DND-41 (cell line): ENCODE measurements at regions not wholly inside any gene's neighbourhood (a gene's known extent, or its start where the extent isn't known, plus 50 kb on each side); places are given as distances from the start of the nearest gene placed in this dataset.

Experiments used
- EZH2 ChIP-seq: IDR thresholded peaks from 3 replicates; pipeline ENCODE4 v1.6.1; 2012; ENCODE audit warnings: borderline replicate concordance, low read depth, mild to moderate bottlenecking, moderate library complexity, low read length, inconsistent platforms; ENCODE audit not compliant: severe bottlenecking
- TF ChIP-seq, protein P1 (sequence below): IDR thresholded peaks from 2 replicates; pipeline ENCODE4 v1.5.1; 2012; ENCODE audit warnings: borderline replicate concordance, low read length, moderate library complexity, mild to moderate bottlenecking; ENCODE audit not compliant: poor library complexity, severe bottlenecking; ENCODE audit errors: extremely low read depth

DNA sequence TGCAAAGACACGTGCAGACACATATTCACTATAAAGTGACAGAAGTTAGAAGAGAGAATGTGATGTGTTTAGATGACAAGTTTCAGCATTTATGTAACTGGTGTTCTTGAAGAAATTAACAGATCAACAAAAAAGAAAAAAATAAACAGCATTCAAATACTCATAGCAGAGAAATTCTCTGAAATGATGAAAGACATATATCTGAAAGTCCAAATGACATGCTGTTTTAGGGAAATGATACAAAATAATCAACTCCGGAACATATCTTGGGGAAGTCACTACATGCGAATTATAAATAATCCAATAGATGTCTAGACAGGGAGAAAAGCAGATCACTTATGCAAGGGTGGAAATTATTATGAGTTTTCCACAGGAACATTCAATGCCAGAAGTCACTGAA is 146.0 kb downstream of the SPANXN4 start:
- TF ChIP-seq, protein P1, sequence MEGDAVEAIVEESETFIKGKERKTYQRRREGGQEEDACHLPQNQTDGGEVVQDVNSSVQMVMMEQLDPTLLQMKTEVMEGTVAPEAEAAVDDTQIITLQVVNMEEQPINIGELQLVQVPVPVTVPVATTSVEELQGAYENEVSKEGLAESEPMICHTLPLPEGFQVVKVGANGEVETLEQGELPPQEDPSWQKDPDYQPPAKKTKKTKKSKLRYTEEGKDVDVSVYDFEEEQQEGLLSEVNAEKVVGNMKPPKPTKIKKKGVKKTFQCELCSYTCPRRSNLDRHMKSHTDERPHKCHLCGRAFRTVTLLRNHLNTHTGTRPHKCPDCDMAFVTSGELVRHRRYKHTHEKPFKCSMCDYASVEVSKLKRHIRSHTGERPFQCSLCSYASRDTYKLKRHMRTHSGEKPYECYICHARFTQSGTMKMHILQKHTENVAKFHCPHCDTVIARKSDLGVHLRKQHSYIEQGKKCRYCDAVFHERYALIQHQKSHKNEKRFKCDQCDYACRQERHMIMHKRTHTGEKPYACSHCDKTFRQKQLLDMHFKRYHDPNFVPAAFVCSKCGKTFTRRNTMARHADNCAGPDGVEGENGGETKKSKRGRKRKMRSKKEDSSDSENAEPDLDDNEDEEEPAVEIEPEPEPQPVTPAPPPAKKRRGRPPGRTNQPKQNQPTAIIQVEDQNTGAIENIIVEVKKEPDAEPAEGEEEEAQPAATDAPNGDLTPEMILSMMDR, result no peak
- TF ChIP-seq EZH2, result no peak
